Panc1 (cell line): ENCODE measurements at regions not wholly inside any gene's neighbourhood (a gene's known extent, or its start where the extent isn't known, plus 50 kb on each side); places are given as distances from the start of the nearest gene placed in this dataset.

Experiments used
- CTCF ChIP-seq: fragments of 450-650 bp; IDR thresholded peaks from 2 replicates; pipeline ENCODE4 v1.5.1; 2017; ENCODE audit warnings: mild to moderate bottlenecking
- POLR2AphosphoS5 ChIP-seq: IDR thresholded peaks from 2 replicates; pipeline ENCODE4 v1.6.1; 2012; ENCODE audit warnings: mild to moderate bottlenecking, low read depth, low read length, moderate library complexity
- REST ChIP-seq, 2 experiments: IDR thresholded peaks; 2 replicates each; pipeline ENCODE4 v1.6.1; 2011 to 2012; ENCODE audit warnings: low read depth in 2 of 2, control low read depth in 1 of 2, low read length in 1 of 2, mild to moderate bottlenecking in 1 of 2, moderate library complexity in 1 of 2; ENCODE audit not compliant: insufficient read depth in 1 of 2
- SIN3A ChIP-seq: IDR thresholded peaks from 2 replicates; pipeline ENCODE4 v1.6.1; 2012; ENCODE audit warnings: low read depth, mild to moderate bottlenecking, low read length, moderate library complexity, borderline replicate concordance; ENCODE audit not compliant: insufficient read depth

DNA sequence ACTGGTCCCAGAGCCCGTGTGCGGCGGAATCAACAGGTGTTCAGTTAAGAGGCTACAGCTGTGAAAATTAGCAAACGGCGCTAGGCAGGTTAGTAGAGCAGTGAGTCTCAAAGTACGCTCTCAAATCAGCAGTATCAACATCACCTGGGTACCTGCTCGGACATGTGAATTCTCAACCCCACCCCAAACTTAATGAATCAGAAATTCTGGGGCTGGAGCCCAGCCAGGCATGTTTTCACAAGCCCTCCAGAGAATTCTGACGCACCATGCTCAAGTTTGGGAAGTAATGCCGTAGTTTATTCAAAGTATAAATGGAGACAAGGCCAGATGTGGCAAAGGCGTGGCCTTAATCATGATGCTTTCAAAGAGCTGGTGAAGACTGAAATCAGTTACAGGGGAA, 58.2 kb upstream of the PTCHD1 start:
- TF ChIP-seq CTCF (no peak), REST (IDR thresholded peaks at IDR 0.05; ENCODE audit: insufficient read depth in 1 of 2, low read depth in 2 of 2, low read length in 1 of 2) (no peak), POLR2AphosphoS5 (no peak), SIN3A (no peak)
